C4-2B (cell line): ENCODE measurements at regions not wholly inside any gene's neighbourhood (a gene's known extent, or its start where the extent isn't known, plus 50 kb on each side); places are given as distances from the start of the nearest gene placed in this dataset.

ENCODE experiments used
- H3K27ac ChIP-seq: fragments of 450-650 bp; 2 replicates; pipeline ENCODE4 v1.5.1; 2017
- ZFX ChIP-seq: fragments of 450-650 bp; IDR thresholded peaks from 2 replicates; pipeline ENCODE4 v1.6.1; 2017
- TF ChIP-seq, protein P1 (sequence below): fragments of 450-650 bp; conservative IDR thresholded peaks from 2 replicates; pipeline ENCODE4 v1.5.1; 2017; ENCODE audit warnings: mild to moderate bottlenecking

- TF ChIP-seq, protein P1, sequence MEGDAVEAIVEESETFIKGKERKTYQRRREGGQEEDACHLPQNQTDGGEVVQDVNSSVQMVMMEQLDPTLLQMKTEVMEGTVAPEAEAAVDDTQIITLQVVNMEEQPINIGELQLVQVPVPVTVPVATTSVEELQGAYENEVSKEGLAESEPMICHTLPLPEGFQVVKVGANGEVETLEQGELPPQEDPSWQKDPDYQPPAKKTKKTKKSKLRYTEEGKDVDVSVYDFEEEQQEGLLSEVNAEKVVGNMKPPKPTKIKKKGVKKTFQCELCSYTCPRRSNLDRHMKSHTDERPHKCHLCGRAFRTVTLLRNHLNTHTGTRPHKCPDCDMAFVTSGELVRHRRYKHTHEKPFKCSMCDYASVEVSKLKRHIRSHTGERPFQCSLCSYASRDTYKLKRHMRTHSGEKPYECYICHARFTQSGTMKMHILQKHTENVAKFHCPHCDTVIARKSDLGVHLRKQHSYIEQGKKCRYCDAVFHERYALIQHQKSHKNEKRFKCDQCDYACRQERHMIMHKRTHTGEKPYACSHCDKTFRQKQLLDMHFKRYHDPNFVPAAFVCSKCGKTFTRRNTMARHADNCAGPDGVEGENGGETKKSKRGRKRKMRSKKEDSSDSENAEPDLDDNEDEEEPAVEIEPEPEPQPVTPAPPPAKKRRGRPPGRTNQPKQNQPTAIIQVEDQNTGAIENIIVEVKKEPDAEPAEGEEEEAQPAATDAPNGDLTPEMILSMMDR: no peak
- TF ChIP-seq ZFX: no peak
These were observed 1531.4 kb upstream of the SLC10A2 start for GRCh38 chr13:104597546-104598180.

DNA sequence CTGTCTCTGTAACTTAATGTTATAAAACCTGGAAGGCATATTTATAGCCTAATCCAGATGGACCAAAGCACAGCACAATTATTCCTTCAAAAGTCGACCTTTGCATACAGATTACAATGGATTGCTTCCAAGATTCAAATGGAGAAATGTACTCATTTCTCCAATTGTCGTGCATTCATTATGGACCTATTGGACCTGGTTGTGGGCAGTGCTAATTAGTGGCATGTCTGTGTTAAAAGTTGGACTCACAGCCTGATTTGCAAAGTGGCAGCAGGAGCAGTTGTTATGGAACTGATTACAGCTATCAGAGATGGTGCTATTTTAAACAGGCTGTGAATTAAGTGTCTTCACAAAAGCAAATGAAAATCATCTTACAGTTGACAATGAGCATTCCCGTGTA lies 1529.3 kb upstream of the SLC10A2 start:
- TF ChIP-seq ZFX: no peak
- H3K27ac ChIP-seq: no peak overlapping the region

More at GRCh38 chr13:104597546-104598180, 1531.4 kb upstream of the SLC10A2 start:
- no peak overlapping the region for H3K27ac ChIP-seq

GRCh38 chr13:104594806-104595205 lies 1528.6 kb upstream of the SLC10A2 start:
- TF ChIP-seq, protein P1: no peak
- no peak for TF ChIP-seq ZFX

GRCh38 chr13:104593693-104594092 lies 1527.5 kb upstream of the SLC10A2 start:
- TF ChIP-seq ZFX: no peak
- TF ChIP-seq, protein P1: no peak

More at GRCh38 chr13:104594806-104595205, 1528.6 kb upstream of the SLC10A2 start:
- no peak overlapping the region for H3K27ac ChIP-seq

GRCh38 chr13:104593251-104593576 lies 1527.0 kb upstream of the SLC10A2 start:
- TF ChIP-seq, protein P1: no peak
- TF ChIP-seq ZFX: no peak
- no peak overlapping the region for H3K27ac ChIP-seq

More at GRCh38 chr13:104593693-104594092, 1527.5 kb upstream of the SLC10A2 start:
- H3K27ac ChIP-seq: no peak overlapping the region

GRCh38 chr13:104592545-104593250 lies 1526.5 kb upstream of the SLC10A2 start:
- H3K27ac ChIP-seq: no peak overlapping the region
- TF ChIP-seq, protein P1: no peak
- no peak for TF ChIP-seq ZFX

DNA sequence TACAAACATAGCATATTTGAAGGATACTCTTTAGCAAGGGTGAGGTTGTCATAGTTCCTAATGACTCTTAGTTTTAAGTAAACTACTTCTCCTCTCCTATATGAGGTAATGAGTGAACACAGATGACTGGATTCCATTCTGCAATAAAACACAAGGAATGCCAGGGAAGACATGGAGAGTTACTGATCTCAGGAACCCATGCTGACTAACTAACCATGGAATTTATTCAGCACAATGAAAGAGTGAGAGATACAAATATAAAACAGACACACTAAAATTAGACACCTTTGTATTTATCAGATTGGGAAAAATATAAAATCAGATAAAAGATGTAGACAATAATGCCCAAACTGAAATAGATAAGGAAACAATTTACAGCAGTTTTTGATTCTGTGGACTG lies 1525.9 kb upstream of the SLC10A2 start:
- no peak overlapping the region for H3K27ac ChIP-seq
- TF ChIP-seq, protein P1: no peak
- no peak for TF ChIP-seq ZFX
